Smooth muscle cell (in vitro differentiated cells): ENCODE measurements at regions not wholly inside any gene's neighbourhood (a gene's known extent, or its start where the extent isn't known, plus 50 kb on each side); places are given as distances from the start of the nearest gene placed in this dataset.

Experiments used
- DNase-seq: peaks from one replicate; lab custom pipeline; 2025; ENCODE audit not compliant: unreplicated experiment; lab: John Stamatoyannopoulos, UW
- H2AFZ ChIP-seq: fragments of 200-600 bp; sonication (generic); 2 replicates; pipeline ENCODE4 v1.6.0; 2016; ENCODE audit warnings: antibody characterized with exemption, low read depth, mild to moderate bottlenecking
- H3F3A ChIP-seq: fragments of 200-600 bp; sonication (generic); 2 replicates; pipeline ENCODE4 v1.6.0; 2017; ENCODE audit warnings: antibody characterized with exemption, low read depth
- H3K27ac ChIP-seq: fragments of 200-600 bp; sonication (generic); 2 replicates; pipeline ENCODE4 v1.5.1; 2016; ENCODE audit warnings: low read depth, mild to moderate bottlenecking
- H3K27me3 ChIP-seq: fragments of 200-600 bp; sonication (generic); 2 replicates; pipeline ENCODE4 v1.6.1; 2016; ENCODE audit warnings: low read depth, mild to moderate bottlenecking
- H3K36me3 ChIP-seq: fragments of 200-600 bp; sonication (generic); 2 replicates; pipeline ENCODE4 v1.5.1; 2016; ENCODE audit warnings: low read depth
- H3K4me1 ChIP-seq: fragments of 200-600 bp; sonication (generic); 2 replicates; pipeline ENCODE4 v1.5.1; 2016; ENCODE audit warnings: low read depth
- H3K4me2 ChIP-seq: fragments of 200-600 bp; sonication (generic); 2 replicates; pipeline ENCODE4 v1.6.0; 2016; ENCODE audit warnings: mild to moderate bottlenecking
- H3K4me3 ChIP-seq: fragments of 200-600 bp; sonication (generic); 2 replicates; pipeline ENCODE4 v1.5.1; 2016; ENCODE audit warnings: mild to moderate bottlenecking
- H3K79me2 ChIP-seq: fragments of 200-600 bp; sonication (generic); 2 replicates; pipeline ENCODE4 v1.6.0; 2016; ENCODE audit warnings: low read depth, mild to moderate bottlenecking
- H3K9ac ChIP-seq: fragments of 200-600 bp; sonication (generic); 2 replicates; pipeline ENCODE4 v1.6.0; 2016; ENCODE audit warnings: low read depth
- H3K9me3 ChIP-seq: fragments of 200-600 bp; sonication (generic); replicated peaks from 2 replicates; pipeline ENCODE4 v1.5.1; 2016; ENCODE audit warnings: low read depth
- H4K20me1 ChIP-seq: fragments of 200-600 bp; sonication (generic); 2 replicates; pipeline ENCODE4 v1.6.0; 2016; ENCODE audit warnings: low read depth
- WGBS: methylation state at CpG from one replicate; pipeline ENCODE4 v1.1.7; 2016; ENCODE audit warnings: low lambda C conversion rate; 5-methylcytosine and 5-hydroxymethylcytosine counted together
- TF ChIP-seq, protein P1 (sequence below): fragments of 200-600 bp; sonication (generic); IDR thresholded peaks from 2 replicates; pipeline ENCODE4 v1.5.1; 2017; ENCODE audit warnings: borderline replicate concordance, mild to moderate bottlenecking, antibody characterized with exemption; ENCODE audit not compliant: insufficient read depth, poor library complexity, severe bottlenecking

DNA sequence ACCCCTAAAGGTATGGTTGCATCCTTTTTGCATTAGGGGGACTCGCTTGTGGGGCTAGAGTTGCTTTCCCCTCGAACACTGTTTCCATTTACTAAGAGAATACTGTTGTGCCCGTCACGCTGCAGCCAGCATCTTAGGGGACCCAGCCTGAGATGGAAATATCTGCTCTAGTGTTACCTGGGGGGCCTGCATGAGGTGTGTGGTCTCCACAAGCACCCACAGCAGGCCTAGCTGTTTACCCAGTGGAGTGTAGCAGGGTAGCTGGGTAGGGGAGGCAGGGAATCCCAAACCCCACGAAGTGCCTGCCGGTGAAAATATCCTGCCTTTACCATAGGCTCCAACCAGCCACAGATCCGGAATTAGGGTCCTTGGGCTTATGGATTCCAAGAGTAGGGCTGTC lies 303.6 kb downstream of the PTPRU start:
- H3K4me1 ChIP-seq = no peaks in the 10 kb centered on the region
- no peak overlapping the region for H3K9ac ChIP-seq
- H4K20me1 ChIP-seq = no peaks in the 10 kb centered on the region
- DNase-seq = no peak
- H3K27me3 ChIP-seq = peaks cover 6% of the 10 kb centered on the region
- H3K4me2 ChIP-seq = no peak overlapping the region
- no peaks in the 10 kb centered on the region for H3K36me3 ChIP-seq
- whole genome bisulfite sequencing = 91% methylated on average over 7 of the region's 7 CpGs
- H3F3A ChIP-seq = no peaks in the 10 kb centered on the region
- no peaks in the 10 kb centered on the region for H3K9me3 ChIP-seq
- H3K4me3 ChIP-seq = no peak overlapping the region
- H2AFZ ChIP-seq = no peak overlapping the region
- no peaks in the 10 kb centered on the region for H3K79me2 ChIP-seq
- H3K27ac ChIP-seq = no peak overlapping the region
- TF ChIP-seq, protein P1, sequence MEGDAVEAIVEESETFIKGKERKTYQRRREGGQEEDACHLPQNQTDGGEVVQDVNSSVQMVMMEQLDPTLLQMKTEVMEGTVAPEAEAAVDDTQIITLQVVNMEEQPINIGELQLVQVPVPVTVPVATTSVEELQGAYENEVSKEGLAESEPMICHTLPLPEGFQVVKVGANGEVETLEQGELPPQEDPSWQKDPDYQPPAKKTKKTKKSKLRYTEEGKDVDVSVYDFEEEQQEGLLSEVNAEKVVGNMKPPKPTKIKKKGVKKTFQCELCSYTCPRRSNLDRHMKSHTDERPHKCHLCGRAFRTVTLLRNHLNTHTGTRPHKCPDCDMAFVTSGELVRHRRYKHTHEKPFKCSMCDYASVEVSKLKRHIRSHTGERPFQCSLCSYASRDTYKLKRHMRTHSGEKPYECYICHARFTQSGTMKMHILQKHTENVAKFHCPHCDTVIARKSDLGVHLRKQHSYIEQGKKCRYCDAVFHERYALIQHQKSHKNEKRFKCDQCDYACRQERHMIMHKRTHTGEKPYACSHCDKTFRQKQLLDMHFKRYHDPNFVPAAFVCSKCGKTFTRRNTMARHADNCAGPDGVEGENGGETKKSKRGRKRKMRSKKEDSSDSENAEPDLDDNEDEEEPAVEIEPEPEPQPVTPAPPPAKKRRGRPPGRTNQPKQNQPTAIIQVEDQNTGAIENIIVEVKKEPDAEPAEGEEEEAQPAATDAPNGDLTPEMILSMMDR = no peak

DNA sequence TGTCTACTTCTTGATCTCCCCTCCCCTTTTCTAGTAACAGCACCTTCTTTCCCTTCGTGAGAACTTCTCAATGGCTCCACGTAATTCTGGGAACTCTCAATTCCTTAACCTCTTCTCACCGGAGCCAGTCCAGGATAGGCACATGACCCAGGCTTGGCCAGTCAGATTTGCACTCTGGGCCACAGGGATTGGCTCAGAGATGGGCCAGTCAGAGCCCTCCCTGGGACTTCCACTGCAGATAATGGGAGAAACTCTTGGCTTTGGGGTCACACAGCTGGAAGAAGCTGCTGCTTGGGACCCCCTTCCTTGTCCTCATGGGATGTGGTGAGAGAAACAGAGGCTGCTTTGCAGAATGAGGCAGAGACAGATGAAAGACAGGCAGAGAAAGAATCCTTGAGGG lies 302.3 kb downstream of the PTPRU start:
- Histone ChIP-seq H2AFZ (no peak overlapping the region), H3K9ac (no peak overlapping the region), H3K4me2 (no peak overlapping the region), H3K27ac (no peak overlapping the region), H3K79me2 (no peaks in the 10 kb centered on the region), H3K36me3 (no peaks in the 10 kb centered on the region), H3K4me3 (no peak overlapping the region), H3K4me1 (no peaks in the 10 kb centered on the region), H3F3A (no peaks in the 10 kb centered on the region), H3K27me3 (peaks cover 6% of the 10 kb centered on the region), H3K9me3 (no peaks in the 10 kb centered on the region), H4K20me1 (no peaks in the 10 kb centered on the region)
- 72% methylated on average over 3 of the region's 3 CpGs for WGBS
- TF ChIP-seq, protein P1 = no peak
- no peak for DNase-seq

DNA sequence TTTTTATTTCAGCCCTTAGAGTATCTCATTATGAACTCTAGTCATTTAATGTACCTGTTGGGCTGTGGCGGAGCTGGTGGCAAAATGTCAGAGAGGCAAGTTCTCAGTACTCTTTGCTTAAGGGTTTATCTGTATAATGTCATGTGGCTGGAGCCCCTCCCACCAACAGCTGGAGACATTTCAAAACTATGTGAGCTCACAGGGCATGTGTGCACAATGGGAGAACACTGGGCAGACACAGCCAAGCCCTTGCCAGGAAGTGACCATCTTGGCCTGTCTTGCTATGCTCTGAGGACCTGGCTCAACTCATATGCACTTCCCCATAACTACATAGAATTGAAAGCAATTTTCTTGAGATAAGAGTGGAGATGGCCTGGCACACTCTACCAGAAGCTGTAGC lies 296.4 kb downstream of the PTPRU start:
- peaks cover under 1% of the 10 kb centered on the region for H3K4me1 ChIP-seq
- TF ChIP-seq, protein P1 = no peak
- 100% methylated on average over 1 of the region's 1 CpG for WGBS
- H3K79me2 ChIP-seq = no peaks in the 10 kb centered on the region
- no peaks in the 10 kb centered on the region for H4K20me1 ChIP-seq
- H3F3A ChIP-seq = no peaks in the 10 kb centered on the region
- H3K4me2 ChIP-seq = no peak overlapping the region
- DNase-seq = no peak
- H3K27ac ChIP-seq = no peak overlapping the region
- H3K27me3 ChIP-seq = no peaks in the 10 kb centered on the region
- peaks cover 4% of the 10 kb centered on the region for H3K9me3 ChIP-seq
- no peak overlapping the region for H2AFZ ChIP-seq
- H3K9ac ChIP-seq = no peak overlapping the region
- H3K4me3 ChIP-seq = no peak overlapping the region
- H3K36me3 ChIP-seq = no peaks in the 10 kb centered on the region

DNA sequence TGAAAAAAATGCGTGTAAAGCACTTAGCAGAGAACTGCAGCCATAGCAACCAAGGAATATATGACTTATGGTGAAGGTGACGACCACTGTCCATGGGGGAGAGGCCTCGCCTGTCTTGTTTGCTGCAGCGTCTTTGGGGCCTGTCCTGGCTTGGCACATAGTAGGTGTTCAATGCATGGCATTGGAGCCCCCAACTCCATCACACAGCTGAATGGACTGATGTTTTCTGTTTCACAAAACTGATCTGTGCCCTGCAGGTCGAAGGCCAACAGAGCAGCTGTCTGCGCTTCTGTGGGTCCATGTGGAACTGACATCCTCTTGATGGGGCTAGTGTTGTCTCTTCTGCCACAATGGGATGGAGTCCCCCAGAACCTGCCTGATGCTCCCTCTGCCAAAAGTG lies 296.0 kb downstream of the PTPRU start:
- 64% methylated on average over 6 of the region's 6 CpGs for WGBS

More for the DNA sequence above, 296.0 kb downstream of the PTPRU start:
- TF ChIP-seq, protein P1 = no peak
- Histone ChIP-seq H3K4me3 (no peak overlapping the region), H3K79me2 (no peaks in the 10 kb centered on the region), H3K4me1 (peaks cover 5% of the 10 kb centered on the region), H3K4me2 (no peak overlapping the region), H3K36me3 (no peaks in the 10 kb centered on the region), H4K20me1 (no peaks in the 10 kb centered on the region), H3K27me3 (no peaks in the 10 kb centered on the region), H3K9ac (no peak overlapping the region), H3K27ac (no peak overlapping the region), H3F3A (no peaks in the 10 kb centered on the region), H3K9me3 (peaks cover 4% of the 10 kb centered on the region), H2AFZ (no peak overlapping the region)
- DNase-seq = no peak
